ENCODE measurements at regions not wholly inside any gene's neighbourhood (a gene's known extent, or its start where the extent isn't known, plus 50 kb on each side); places are given as distances from the start of the nearest gene placed in this dataset.

- no peak overlapping the region for H3K4me3 ChIP-seq (ENCODE audit: low read length)
- peak; percentile 90 for DNase-seq (ENCODE audit: low read depth)
- no peak for TF ChIP-seq CTCF (conservative IDR thresholded peaks at IDR 0.05; ENCODE audit: low read length)
Observed at GRCh38 chr4:128571747-128572146, 237.8 kb upstream of the JADE1 start.

- no peak for TF ChIP-seq CTCF (conservative IDR thresholded peaks at IDR 0.05; ENCODE audit: low read length)
- H3K4me3 ChIP-seq (ENCODE audit: low read length) = no peak overlapping the region
- peak; percentile 52 for DNase-seq (ENCODE audit: low read depth)
Observed at GRCh38 chr4:128570387-128570975, 239.0 kb upstream of the JADE1 start.

- no peak overlapping the region for H3K4me3 ChIP-seq (ENCODE audit: low read length)
- DNase-seq (ENCODE audit: low read depth) = peak; percentile 43
- TF ChIP-seq CTCF (conservative IDR thresholded peaks at IDR 0.05; ENCODE audit: low read length) = no peak
Observed at GRCh38 chr4:128566693-128567092, 242.8 kb upstream of the JADE1 start.

- peak; percentile 55 for TF ChIP-seq CTCF (conservative IDR thresholded peaks at IDR 0.05; ENCODE audit: low read length)
- peak; percentile 26 for DNase-seq (ENCODE audit: low read depth)
- H3K4me3 ChIP-seq (ENCODE audit: low read length) = no peak overlapping the region
Observed at GRCh38 chr4:128565565-128566186, 243.8 kb upstream of the JADE1 start.

- TF ChIP-seq CTCF (conservative IDR thresholded peaks at IDR 0.05; ENCODE audit: low read length) = no peak
- no peak for DNase-seq (ENCODE audit: low read depth)
- H3K4me3 ChIP-seq (ENCODE audit: low read length) = no peak overlapping the region
Observed at GRCh38 chr4:128565054-128565453, 244.4 kb upstream of the JADE1 start.

- no peak for DNase-seq (ENCODE audit: low read depth)
Observed at GRCh38 chr4:128564081-128564630, 245.3 kb upstream of the JADE1 start.

More at GRCh38 chr4:128564081-128564630, 245.3 kb upstream of the JADE1 start:
- H3K4me3 ChIP-seq (ENCODE audit: low read length) = no peak overlapping the region
- TF ChIP-seq CTCF (conservative IDR thresholded peaks at IDR 0.05; ENCODE audit: low read length) = no peak
